GM12878 (cell line): ENCODE measurements at regions not wholly inside any gene's neighbourhood (a gene's known extent, or its start where the extent isn't known, plus 50 kb on each side); places are given as distances from the start of the nearest gene placed in this dataset.
A peak's percentile ranks its signal among the peaks of the same experiment; 100 is the strongest.
"Not testable (repeated sequence)": the region's sequence is repeated elsewhere in the genome, so short reads cannot be mapped to it uniquely, and the experiment has no call there.

Experiments
- ATAC-seq: fragments of 200-7000 bp; cut with Tn5 transposase; 3 replicates; pipeline ENCODE4 v1.9.1; 2020; ENCODE audit warnings: mild to moderate bottlenecking, moderate library complexity
- BruUV-seq: library from RNA; stranded (reverse); fragments of 400-500 nt; replicated peaks from 2 replicates; lab custom pipeline; 2021; lab: Mats Ljungman, UMichigan
- CTCF ChIA-PET: fragments of 300-600 bp; sonication (Branson Sonifier 250); formaldehyde crosslinking; extraction: SDS; loops from one replicate; lab custom pipeline; 2021; ENCODE audit warnings: inconsistent platforms; lab: Yijun Ruan, JAX
- POLR2A ChIA-PET: fragments of 350-600 bp; formaldehyde crosslinking; extraction: SDS; loops from one replicate; lab custom pipeline; 2021; ENCODE audit warnings: inconsistent platforms; lab: Charles Lee
- RAD21 ChIA-PET: fragments of 300-600 bp; sonication (Branson Sonifier 250); formaldehyde crosslinking; loops from one replicate; lab custom pipeline; 2023; ENCODE audit warnings: antibody characterized with exemption; ENCODE audit not compliant: unreplicated experiment; lab: Charles Lee
- SMC1A ChIA-PET: fragments of 300-600 bp; sonication (Branson Sonifier 250); formaldehyde crosslinking; loops from one replicate; lab custom pipeline; 2023; ENCODE audit not compliant: unreplicated experiment, uncharacterized antibody; lab: Charles Lee
- DNase-seq: peaks from one replicate; pipeline ENCODE4 v3.0.0-alpha.2; 2011; ENCODE audit warnings: low read depth, low spot score
- FAIRE-seq: peaks from 3 replicates; lab custom pipeline; 2011; peaks lifted over from hg19 to GRCh38; lab: Jason Lieb, UNC
- H2AFZ ChIP-seq: 2 replicates; pipeline ENCODE4 v1.6.0; 2011; ENCODE audit warnings: low read depth, low read length, control low read depth; ENCODE audit not compliant: control insufficient read depth
- H3K27ac ChIP-seq: 2 replicates; pipeline ENCODE4 v1.5.1; 2011; ENCODE audit warnings: control low read depth; ENCODE audit not compliant: control insufficient read depth, insufficient read depth
- H3K27me3 ChIP-seq, 2 experiments: replicated peaks in 1 of 2; 2 replicates each; pipeline versions ENCODE4 v1.6.0 to v1.6.1; 2011; ENCODE audit warnings: low read length in 1 of 2; ENCODE audit not compliant: control insufficient read depth in 2 of 2, insufficient read depth in 2 of 2
- H3K36me3 ChIP-seq, 2 experiments: 2 replicates each; pipeline ENCODE4 v1.5.1; 2011; ENCODE audit warnings: low read length in 1 of 2; ENCODE audit not compliant: control insufficient read depth in 2 of 2, insufficient read depth in 2 of 2
- H3K4me1 ChIP-seq: 2 replicates; pipeline ENCODE4 v1.6.1; 2011; ENCODE audit warnings: mild to moderate bottlenecking, low read length, moderate library complexity, mixed read lengths; ENCODE audit not compliant: control insufficient read depth, insufficient read depth
- H3K4me2 ChIP-seq: 2 replicates; pipeline ENCODE4 v1.6.0; 2011; ENCODE audit warnings: control low read depth; ENCODE audit not compliant: control insufficient read depth, insufficient read depth
- H3K4me3 ChIP-seq: fragments of 200-600 bp; sonication (generic); 2 replicates; pipeline ENCODE4 v1.5.1; 2016
- H3K79me2 ChIP-seq: 2 replicates; pipeline ENCODE4 v1.6.0; 2011; ENCODE audit warnings: low read length; ENCODE audit not compliant: control insufficient read depth, insufficient read depth
- H3K9ac ChIP-seq: 2 replicates; pipeline ENCODE4 v1.8.0; 2011; ENCODE audit warnings: low read length, control low read depth, mixed read lengths; ENCODE audit not compliant: control insufficient read depth, insufficient read depth
- H3K9me3 ChIP-seq: replicated peaks from 3 replicates; pipeline ENCODE4 v1.5.1; 2011; ENCODE audit warnings: mild to moderate bottlenecking, low read length; ENCODE audit not compliant: control insufficient read depth, insufficient read depth
- H4K20me1 ChIP-seq: 2 replicates; pipeline ENCODE4 v1.6.0; 2011; ENCODE audit not compliant: control insufficient read depth, insufficient read depth
- WGBS: methylation state at CpG from one replicate; pipeline ENCODE4 v1.1.6; 2016; ENCODE audit warnings: low lambda C conversion rate; ENCODE audit not compliant: insufficient replicate concordance, insufficient coverage; ENCODE audit errors: missing lambda C conversion rate; 5-methylcytosine and 5-hydroxymethylcytosine counted together
- in situ Hi-C: fragments of 300-500 bp; cut with MboI; formaldehyde crosslinking; loops from 9 replicates; pipeline ENCODE4 v1.14.3; 2018; ENCODE audit warnings: mixed read lengths
- intact Hi-C: fragments of 100-400 bp; cut with micrococcal nuclease; formaldehyde crosslinking; loops from one replicate; pipeline ENCODE4 v1.14.2; 2022; ENCODE audit not compliant: unreplicated experiment

GRCh38 chr9:67708109-67708508 lies 150.6 kb upstream of the ANKRD20A1 start:
- H2AFZ ChIP-seq, BruUV-seq, H3K27ac ChIP-seq, H3K9ac ChIP-seq, POLR2A ChIA-PET, H3K9me3 ChIP-seq, H3K4me2 ChIP-seq, H3K36me3 ChIP-seq, DNase-seq, ATAC-seq, FAIRE-seq, SMC1A ChIA-PET, H3K4me1 ChIP-seq, H4K20me1 ChIP-seq, H3K79me2 ChIP-seq, intact Hi-C loops, in situ Hi-C loops, CTCF ChIA-PET, RAD21 ChIA-PET, H3K27me3 ChIP-seq, H3K4me3 ChIP-seq: not testable (repeated sequence)
- no CpG with 5 or more reads among the region's 2 CpGs for WGBS

- ATAC-seq, H3K9ac ChIP-seq, H4K20me1 ChIP-seq, RAD21 ChIA-PET, H2AFZ ChIP-seq, H3K27me3 ChIP-seq, POLR2A ChIA-PET, FAIRE-seq, H3K36me3 ChIP-seq, intact Hi-C loops, H3K4me1 ChIP-seq, H3K4me2 ChIP-seq, DNase-seq, BruUV-seq, H3K27ac ChIP-seq, in situ Hi-C loops, H3K79me2 ChIP-seq, H3K4me3 ChIP-seq, CTCF ChIA-PET, H3K9me3 ChIP-seq, SMC1A ChIA-PET: not testable (repeated sequence)
- no CpG with 5 or more reads among the region's 32 CpGs for whole genome bisulfite sequencing
These were observed 147.3 kb upstream of the ANKRD20A1 start for GRCh38 chr9:67711429-67711828.

- H2AFZ ChIP-seq, H3K27me3 ChIP-seq, H3K9me3 ChIP-seq, H3K79me2 ChIP-seq, SMC1A ChIA-PET, intact Hi-C loops, in situ Hi-C loops, DNase-seq, CTCF ChIA-PET, H3K4me2 ChIP-seq, FAIRE-seq, RAD21 ChIA-PET, POLR2A ChIA-PET, H4K20me1 ChIP-seq, H3K4me1 ChIP-seq, H3K36me3 ChIP-seq, H3K9ac ChIP-seq, H3K27ac ChIP-seq, H3K4me3 ChIP-seq, ATAC-seq: not testable (repeated sequence)
- BruUV-seq: TSS peak; percentile 58
- WGBS: 74% methylated on average over 8 of the region's 10 CpGs
These were observed 146.8 kb upstream of the ANKRD20A1 start for GRCh38 chr9:67711931-67712330.

- H4K20me1 ChIP-seq, H3K4me2 ChIP-seq, H3K36me3 ChIP-seq, DNase-seq, ATAC-seq, intact Hi-C loops, H3K27ac ChIP-seq, H3K9ac ChIP-seq, in situ Hi-C loops, POLR2A ChIA-PET, H3K9me3 ChIP-seq, BruUV-seq, FAIRE-seq, H3K4me3 ChIP-seq, H3K4me1 ChIP-seq, H2AFZ ChIP-seq, SMC1A ChIA-PET, H3K79me2 ChIP-seq, RAD21 ChIA-PET, H3K27me3 ChIP-seq, CTCF ChIA-PET: not testable (repeated sequence)
- 0% methylated on average over 1 of the region's 9 CpGs for WGBS
These were observed 145.8 kb upstream of the ANKRD20A1 start for GRCh38 chr9:67712956-67713355.
